ENCODE measurements at regions not wholly inside any gene's neighbourhood (a gene's known extent, or its start where the extent isn't known, plus 50 kb on each side); places are given as distances from the start of the nearest gene placed in this dataset.
A peak's percentile ranks its signal among the peaks of the same experiment; 100 is the strongest.

DNA sequence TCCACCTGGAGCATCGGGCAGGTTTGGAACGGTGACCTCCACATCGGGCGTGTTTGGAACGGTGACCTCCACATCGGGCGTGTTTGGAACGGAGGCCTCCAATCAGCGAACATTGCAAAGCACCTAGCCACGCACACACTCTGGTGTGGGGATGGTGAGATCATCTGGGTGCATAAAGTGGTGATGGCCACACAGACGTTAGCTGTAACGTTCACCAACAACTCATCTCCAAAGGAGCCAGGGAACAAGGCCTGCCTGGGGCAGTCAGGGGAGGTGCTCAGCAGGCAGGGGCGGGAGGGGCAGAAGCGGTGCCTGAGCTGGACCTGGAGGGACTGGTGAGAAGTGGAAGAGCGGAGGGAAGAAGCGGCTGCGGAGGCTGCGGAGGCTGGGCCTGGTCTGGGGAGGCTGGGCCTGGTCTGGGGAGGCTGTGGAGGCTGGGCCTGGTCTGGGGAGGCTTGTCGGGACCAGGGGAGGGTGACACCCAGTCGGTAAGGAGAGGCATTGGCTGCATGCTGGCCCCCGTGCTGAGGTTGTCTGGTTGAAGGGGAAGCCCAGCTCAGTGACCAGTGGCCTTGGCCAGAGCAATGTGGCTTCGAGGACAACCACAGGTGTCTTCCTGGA is 89.9 kb downstream of the PSMB1 start:
- Histone ChIP-seq H3K9me3 (no peaks in the 10 kb centered on the region), H3K4me3 (replicated peaks in 1 of 3) (no peak overlapping the region), H3K36me3 (no peaks in the 10 kb centered on the region), H3K27ac (no peak overlapping the region), H3K4me1 (peaks cover 7 to 21% of the 10 kb centered on the region in 2 donors), H3K27me3 (no peaks in the 10 kb centered on the region)
- 90 to 92% methylated on average over 19 to 21 of the region's 22 CpGs for WGBS, 2 donors
- DNase-seq: no peak
- TF ChIP-seq, protein P1, sequence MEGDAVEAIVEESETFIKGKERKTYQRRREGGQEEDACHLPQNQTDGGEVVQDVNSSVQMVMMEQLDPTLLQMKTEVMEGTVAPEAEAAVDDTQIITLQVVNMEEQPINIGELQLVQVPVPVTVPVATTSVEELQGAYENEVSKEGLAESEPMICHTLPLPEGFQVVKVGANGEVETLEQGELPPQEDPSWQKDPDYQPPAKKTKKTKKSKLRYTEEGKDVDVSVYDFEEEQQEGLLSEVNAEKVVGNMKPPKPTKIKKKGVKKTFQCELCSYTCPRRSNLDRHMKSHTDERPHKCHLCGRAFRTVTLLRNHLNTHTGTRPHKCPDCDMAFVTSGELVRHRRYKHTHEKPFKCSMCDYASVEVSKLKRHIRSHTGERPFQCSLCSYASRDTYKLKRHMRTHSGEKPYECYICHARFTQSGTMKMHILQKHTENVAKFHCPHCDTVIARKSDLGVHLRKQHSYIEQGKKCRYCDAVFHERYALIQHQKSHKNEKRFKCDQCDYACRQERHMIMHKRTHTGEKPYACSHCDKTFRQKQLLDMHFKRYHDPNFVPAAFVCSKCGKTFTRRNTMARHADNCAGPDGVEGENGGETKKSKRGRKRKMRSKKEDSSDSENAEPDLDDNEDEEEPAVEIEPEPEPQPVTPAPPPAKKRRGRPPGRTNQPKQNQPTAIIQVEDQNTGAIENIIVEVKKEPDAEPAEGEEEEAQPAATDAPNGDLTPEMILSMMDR (IDR thresholded peaks at IDR 0.05): no peak
- TF ChIP-seq POLR2A (IDR thresholded peaks at IDR 0.05): no peak
- intact Hi-C loops (cut with DNase I): no loop called here

DNA sequence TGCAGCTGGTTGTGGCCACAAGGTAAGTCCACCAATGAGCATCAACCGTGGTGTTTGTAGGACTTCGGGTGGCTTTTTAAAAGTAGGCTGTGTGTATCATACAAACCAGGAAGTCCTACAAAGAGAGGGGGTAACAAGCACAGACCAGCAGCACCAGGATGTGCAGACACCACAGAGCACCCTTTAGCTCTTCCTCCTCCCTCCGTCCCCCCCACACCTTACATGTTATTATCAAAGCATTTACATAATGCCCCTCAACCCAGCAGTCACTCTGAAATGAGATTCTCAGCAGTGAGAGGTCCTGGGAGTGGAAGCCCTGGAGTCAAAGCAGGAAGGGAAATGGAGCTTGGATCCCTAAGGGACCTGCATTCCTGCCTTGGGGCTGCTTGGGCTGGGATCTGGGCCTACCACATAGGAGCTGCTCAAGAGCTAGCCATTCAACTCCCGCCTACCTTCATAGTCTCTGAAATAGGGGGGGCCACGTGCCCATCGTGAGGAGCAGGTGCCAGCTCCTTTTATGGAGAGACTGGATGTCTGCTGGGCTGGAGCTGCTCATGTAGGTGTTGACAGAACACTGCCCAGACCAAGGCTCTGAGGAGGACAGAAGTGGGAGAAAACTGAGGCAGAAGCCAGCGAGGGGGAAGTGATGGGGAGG is 90.6 kb downstream of the PSMB1 start:
- Histone ChIP-seq H3K4me3 (replicated peaks in 1 of 3) (no peak overlapping the region), H3K27me3 (no peaks in the 10 kb centered on the region), H3K27ac (no peak overlapping the region), H3K9me3 (no peaks in the 10 kb centered on the region), H3K36me3 (no peaks in the 10 kb centered on the region), H3K4me1 (peaks cover 8 to 18% of the 10 kb centered on the region in 2 donors)
- intact Hi-C loops (cut with DNase I): no loop called here
- peak; percentile 36 to 55 for DNase-seq
- WGBS, 2 donors: 64 to 81% methylated on average over 7 of the region's 7 CpGs
- no peak for TF ChIP-seq POLR2A (IDR thresholded peaks at IDR 0.05)
- TF ChIP-seq, protein P1 (IDR thresholded peaks at IDR 0.05): no peak

DNA sequence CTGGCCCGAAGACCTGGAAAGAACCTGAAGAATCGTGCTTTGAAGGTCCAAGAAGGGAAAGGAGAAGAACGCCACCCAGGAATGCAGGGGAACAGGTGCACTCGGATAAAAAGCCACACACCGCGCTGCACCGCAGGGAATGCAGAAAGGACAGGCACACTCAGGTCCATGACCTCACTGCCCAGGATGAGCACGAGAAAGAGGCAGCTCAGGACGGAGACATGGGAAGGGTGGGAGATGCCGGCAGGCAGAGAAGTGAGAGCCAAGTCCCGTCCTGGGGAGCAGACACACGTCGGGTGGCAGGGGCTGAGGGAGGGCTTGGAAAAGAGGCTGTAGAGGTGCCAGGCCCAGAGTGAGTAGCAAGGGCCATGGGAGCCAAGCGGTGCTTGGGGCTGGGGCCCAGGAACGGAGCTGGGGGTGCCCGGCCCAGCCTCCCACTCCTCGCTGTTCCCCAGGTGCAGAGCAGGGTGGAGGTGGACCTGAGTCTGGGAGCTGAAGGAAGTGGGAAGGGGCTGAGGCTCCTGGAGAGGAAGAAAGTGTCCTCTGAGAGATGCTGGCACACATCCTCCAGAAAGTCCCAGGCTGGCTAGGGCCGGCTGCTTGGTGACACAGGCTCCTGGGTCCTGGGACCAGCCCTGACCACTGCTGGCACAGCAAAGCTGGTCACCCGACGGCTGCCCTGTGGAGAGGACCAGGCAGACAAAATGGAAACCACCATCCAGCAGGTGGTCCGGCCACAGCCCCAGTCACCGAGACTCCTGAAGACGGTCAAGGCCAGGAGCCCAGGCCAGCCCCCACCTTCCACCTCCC is 91.3 kb downstream of the PSMB1 start:
- 95% methylated on average over 21 to 23 of the region's 23 CpGs for WGBS, 2 donors
- Histone ChIP-seq H3K4me1 (peaks cover 15 to 26% of the 10 kb centered on the region in 2 donors), H3K9me3 (no peaks in the 10 kb centered on the region), H3K27ac (no peak overlapping the region), H3K4me3 (replicated peaks in 1 of 3) (no peak overlapping the region), H3K36me3 (no peaks in the 10 kb centered on the region), H3K27me3 (no peaks in the 10 kb centered on the region)
- TF ChIP-seq, protein P1 (IDR thresholded peaks at IDR 0.05): no peak
- no peak for TF ChIP-seq POLR2A (IDR thresholded peaks at IDR 0.05)
- DNase-seq: no peak
- intact Hi-C loops (cut with DNase I): no loop called here

DNA sequence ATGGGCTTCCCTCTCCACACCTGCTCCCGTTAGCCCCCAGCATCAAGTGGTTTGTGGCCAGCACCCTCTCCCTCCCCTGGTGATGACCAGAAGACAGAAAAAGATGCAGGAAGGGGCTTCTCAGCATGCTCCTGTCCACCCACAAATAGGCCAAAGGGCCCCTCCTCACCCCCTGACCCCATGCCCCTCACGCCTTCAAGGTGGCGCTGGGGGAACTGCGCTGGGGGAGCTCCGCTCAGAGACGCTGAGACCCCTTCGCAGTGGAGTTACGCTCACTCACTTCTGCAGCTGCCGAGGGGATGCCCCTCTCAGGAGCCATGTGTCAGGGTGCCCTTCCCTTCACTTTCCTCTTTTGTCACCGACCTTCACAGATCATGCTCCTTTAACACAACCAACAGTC is 92.0 kb downstream of the PSMB1 start:
- no peak for DNase-seq
- TF ChIP-seq, protein P1 (IDR thresholded peaks at IDR 0.05): no peak
- TF ChIP-seq POLR2A (IDR thresholded peaks at IDR 0.05): no peak

DNA sequence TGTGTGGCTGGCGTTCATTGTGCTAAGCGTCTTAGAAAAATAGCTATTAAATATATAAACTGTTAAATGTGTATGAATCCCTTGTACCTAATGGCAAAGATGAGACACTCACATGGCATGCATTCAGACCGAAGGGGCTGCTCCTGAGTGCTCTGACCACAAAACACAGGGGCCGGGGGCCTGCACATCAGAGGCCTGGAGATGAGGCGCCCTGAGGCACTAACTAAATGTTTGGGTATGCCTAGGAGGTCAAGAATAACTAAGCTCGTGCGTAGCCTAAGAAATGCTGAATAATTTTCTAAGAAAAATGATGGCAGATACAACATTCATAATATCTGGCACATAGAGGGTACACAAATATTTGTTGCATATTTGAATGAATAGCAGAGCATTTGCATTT is 92.5 kb downstream of the PSMB1 start:
- H3K36me3 ChIP-seq: no peaks in the 10 kb centered on the region
- WGBS, 2 donors: 93 to 96% methylated on average over 7 of the region's 7 CpGs
- H3K4me3 ChIP-seq (replicated peaks in 1 of 3): no peak overlapping the region
- no peaks in the 10 kb centered on the region for H3K27me3 ChIP-seq
- no peak for DNase-seq
- TF ChIP-seq, protein P1 (IDR thresholded peaks at IDR 0.05): no peak
- TF ChIP-seq POLR2A (IDR thresholded peaks at IDR 0.05): no peak
- no peak overlapping the region for H3K27ac ChIP-seq
- no peaks in the 10 kb centered on the region for H3K9me3 ChIP-seq
- intact Hi-C loops (cut with DNase I): no loop called here
- H3K4me1 ChIP-seq: peaks cover 16 to 32% of the 10 kb centered on the region in 2 donors

More for the DNA sequence above, 92.0 kb downstream of the PSMB1 start:
- WGBS, 2 donors: 92 to 94% methylated on average over 10 of the region's 10 CpGs
- intact Hi-C loops (cut with DNase I): no loop called here
- Histone ChIP-seq H3K27me3 (no peaks in the 10 kb centered on the region), H3K9me3 (no peaks in the 10 kb centered on the region), H3K4me3 (replicated peaks in 1 of 3) (no peak overlapping the region), H3K27ac (no peak overlapping the region), H3K4me1 (peaks cover 16 to 32% of the 10 kb centered on the region in 2 donors), H3K36me3 (no peaks in the 10 kb centered on the region)

Data from thyroid gland (tissue), 4 donors.